Hematopoietic multipotent progenitor cell treated with erythropoietin and hydrocortisone succinate and interleukin-3 and kit ligand, for 17 days (in vitro differentiated cells): ENCODE measurements at regions not wholly inside any gene's neighbourhood (a gene's known extent, or its start where the extent isn't known, plus 50 kb on each side); places are given as distances from the start of the nearest gene placed in this dataset.

Source experiments
- DNase-seq: peaks from one replicate; pipeline ENCODE4 v3.0.0-alpha.2; 2015; ENCODE audit warnings: low spot score

- DNase-seq, result no peak
Observed at GRCh38 chr5:68942169-68942568, 151.6 kb upstream of the SLC30A5 start.

- DNase-seq, result no peak
Observed at GRCh38 chr5:68946728-68947127, 147.1 kb upstream of the SLC30A5 start.

- no peak for DNase-seq
Observed at GRCh38 chr5:68947986-68948385, 145.8 kb upstream of the SLC30A5 start.

- DNase-seq, result no peak
Observed at GRCh38 chr5:68949256-68949655, 144.6 kb upstream of the SLC30A5 start.

DNA sequence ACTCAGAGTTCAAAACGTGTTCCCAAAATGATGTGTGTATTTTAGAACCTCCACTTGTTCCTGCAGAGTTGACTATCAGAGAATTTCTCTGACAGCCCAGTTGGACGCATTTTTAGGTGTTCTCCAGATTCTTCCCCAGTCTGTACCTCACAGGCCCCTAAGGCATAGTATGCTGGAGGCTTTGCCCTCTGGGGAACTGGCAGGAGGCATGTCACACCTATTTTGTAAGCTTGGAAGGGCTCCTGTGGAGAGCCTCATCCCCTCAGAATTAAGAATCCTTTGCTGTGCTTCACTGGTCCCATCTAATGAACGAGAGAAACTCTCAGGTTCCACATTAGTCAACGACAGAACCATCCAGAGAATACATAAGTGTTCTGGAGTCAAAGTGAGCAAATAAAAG is 144.1 kb upstream of the SLC30A5 start:
- DNase-seq, result no peak

DNA sequence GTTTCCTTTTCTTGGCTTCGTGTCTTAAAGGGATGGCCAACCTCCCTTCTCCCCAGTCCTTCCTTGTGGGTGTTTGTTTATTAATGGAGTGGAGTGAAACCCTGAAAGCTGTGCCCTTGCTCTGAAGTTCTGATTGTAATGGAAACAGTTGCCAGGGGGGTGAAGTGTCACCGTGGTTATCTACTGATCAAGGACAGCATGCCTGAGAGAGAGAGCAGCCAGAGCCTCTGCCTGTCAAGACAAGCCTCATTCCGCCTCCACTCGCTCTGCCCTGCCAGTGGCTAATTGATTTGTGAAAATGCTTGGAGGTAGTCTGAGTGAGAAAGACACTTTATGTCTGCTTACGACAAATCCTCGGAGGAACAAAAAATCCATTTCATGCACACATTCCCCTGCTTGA is 143.7 kb upstream of the SLC30A5 start:
- no peak for DNase-seq

- no peak for DNase-seq
Observed at GRCh38 chr5:68950930-68951329, 142.9 kb upstream of the SLC30A5 start.

DNA sequence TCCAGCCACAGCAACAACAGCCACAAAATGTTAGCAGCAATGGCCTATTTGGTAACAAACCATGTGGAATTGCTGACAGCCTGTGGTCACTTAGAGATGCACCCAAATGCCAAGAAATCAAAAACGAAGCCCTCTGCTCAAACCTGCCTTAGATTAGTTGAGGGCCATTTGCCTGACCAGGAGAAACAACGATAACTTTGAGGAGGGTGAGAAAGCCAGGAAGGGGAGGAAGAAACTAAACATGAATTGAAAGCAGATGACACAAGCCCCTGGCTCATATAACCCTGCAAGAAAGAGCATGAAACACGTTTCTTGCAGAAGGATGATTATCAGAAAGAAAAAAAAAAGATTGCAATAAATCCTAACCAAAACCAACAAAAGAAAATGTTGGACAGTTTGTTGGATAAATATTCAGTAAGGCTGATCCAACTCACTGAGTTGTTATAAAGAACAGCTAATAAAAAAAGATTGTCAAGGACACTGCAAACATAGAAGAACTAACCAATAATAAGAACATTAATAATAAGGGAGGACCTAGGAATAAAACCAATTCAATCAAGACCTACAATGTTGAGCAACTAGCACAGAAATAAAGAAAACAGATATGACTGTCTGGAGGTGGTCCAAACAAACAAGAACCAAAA is 140.5 kb upstream of the SLC30A5 start:
- no peak for DNase-seq

- no peak for DNase-seq
Observed at GRCh38 chr5:68953875-68954617, 139.8 kb upstream of the SLC30A5 start.

GRCh38 chr5:68954618-68954910 is 139.2 kb upstream of the SLC30A5 start:
- no peak for DNase-seq

- DNase-seq, result no peak
Observed at GRCh38 chr5:68957591-68957990, 136.2 kb upstream of the SLC30A5 start.

- DNase-seq, result no peak
Observed at GRCh38 chr5:68958428-68958827, 135.4 kb upstream of the SLC30A5 start.

- no peak for DNase-seq
Observed at GRCh38 chr5:68960456-68960855, 133.4 kb upstream of the SLC30A5 start.

DNA sequence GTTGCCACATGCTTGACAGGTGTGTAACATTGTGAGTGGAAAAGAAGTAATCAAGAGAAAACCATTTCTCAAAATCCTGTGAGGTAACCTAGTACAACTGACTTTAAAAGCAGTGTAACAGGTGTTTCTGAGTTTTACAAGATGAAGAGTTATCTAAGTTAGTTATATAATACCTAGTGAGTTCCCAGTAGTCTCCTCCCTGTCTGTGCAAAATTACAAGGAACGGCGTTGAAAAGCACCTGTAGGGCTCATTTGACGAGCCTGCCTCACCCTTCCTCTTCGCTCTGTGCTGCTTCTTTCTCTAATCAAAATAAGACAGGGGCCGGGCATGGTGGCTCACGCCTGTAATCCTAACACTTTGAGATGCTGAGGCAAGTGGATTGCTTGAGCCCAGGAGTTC is 132.9 kb upstream of the SLC30A5 start:
- DNase-seq, result no peak

DNA sequence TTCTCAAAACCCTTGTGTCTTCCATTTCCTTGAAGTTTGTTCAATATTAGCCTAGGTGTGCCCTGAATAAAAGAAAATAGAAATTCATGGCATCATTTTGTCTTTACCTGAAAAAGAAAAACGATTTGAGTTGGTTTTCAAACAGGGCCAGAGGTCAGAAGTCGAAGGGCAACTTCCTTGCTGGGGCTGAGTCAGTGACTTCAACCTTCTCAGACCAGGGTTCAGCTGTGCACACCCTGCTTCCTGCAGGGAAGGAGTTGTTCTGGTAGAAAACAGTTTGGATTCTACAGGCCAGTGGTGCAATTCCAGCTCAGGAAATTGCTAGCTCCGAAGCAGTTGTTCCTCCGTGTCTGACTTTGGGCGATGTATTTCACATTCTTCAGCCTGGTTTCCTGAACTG is 132.1 kb upstream of the SLC30A5 start:
- no peak for DNase-seq

- DNase-seq, result peak; percentile 41
Observed at GRCh38 chr5:68962757-68963484, 130.9 kb upstream of the SLC30A5 start.

GRCh38 chr5:68964679-68965078 is 129.1 kb upstream of the SLC30A5 start:
- no peak for DNase-seq

DNA sequence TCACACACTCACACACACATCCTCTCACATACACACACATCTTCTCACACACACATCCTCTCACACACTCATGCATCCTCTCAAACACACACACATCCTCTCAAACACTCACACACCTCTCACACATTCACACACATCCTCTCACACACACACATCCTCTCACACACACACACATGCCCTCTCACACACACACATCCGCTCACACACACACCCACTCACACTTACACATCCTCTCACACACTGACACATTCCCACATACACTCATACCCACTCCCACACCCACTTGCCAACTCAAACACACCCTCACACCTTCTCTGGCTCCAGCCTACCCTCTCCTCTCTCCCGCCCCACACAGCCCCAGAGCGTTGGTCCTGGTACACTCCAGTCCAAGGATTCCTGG is 127.9 kb upstream of the SLC30A5 start:
- DNase-seq, result no peak

DNA sequence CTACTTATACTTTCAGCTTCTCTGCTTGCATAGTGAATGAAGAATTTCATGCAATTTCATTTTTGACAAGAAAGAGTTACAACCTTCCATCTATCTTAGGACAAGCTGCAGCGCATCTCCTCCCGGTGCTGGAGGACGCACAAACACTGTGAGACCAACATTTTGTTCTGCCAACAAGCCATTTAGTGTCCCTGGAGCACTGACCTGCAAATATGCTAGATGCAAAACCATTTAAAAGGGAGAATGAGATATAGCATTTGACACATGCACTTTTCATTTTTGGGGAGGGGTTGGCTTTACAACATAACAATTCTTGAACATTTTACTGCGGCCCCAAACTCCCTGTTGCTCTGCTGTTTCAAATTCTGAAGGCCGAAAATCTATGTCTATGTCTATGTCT is 127.2 kb upstream of the SLC30A5 start:
- no peak for DNase-seq

DNA sequence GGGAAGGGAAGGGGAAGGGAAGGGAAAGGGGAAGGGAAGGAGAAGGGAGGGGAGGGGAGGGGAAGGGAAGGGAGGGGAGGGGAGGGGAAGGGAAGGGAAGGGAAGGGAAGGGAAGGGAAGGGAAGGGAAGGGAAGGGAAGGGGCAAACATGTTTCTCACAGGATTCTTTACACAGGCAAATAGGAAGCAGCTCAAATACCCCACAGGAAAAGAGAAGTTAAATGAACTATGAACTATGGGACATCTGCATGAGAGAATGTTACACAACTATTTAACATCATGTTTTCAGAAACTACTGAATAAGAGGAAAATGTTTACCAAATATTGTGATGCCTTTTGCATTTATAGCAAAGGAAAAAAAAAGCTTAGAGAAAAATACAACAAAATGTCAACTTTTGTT is 125.4 kb upstream of the SLC30A5 start:
- DNase-seq, result no peak

DNA sequence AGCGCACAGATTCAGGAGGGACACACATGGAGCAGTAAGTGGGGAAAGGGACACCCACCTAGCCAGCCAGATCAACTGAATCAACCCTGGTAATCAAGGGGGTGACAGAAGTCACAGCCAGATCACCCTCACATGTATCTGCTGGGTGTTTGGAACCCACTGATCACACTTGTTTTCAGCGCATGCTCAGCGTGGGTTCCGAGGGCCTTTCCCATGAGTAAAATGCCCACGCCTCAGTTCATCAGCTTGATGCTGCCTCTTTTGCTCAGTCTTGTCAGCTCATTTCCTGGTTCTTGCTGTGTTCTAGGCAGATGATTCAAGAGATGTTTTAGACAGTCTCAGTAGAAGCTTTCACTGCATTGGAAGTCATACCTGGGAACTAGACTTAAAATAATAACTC is 123.2 kb upstream of the SLC30A5 start:
- no peak for DNase-seq

- DNase-seq, result no peak
Observed at GRCh38 chr5:68973696-68974095, 120.1 kb upstream of the SLC30A5 start.

DNA sequence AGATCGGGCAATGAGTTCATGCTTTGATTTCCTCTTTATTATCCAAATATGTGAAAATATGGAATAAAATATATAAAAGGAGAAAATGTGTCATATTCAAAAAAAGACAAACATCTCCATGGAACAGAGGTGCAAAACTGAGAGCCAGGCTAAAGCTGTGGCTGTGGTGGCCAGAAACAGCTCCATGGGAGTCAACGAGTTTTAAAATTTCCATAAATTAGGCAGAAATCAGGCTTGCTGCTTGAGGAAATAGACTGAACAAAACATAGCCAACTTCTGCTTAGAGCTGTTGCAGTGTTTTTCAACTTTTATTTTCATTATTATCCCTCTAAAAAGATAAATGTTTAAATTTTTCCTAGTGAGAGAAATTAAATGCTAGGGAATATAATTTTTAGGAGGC is 110.8 kb upstream of the SLC30A5 start:
- no peak for DNase-seq

DNA sequence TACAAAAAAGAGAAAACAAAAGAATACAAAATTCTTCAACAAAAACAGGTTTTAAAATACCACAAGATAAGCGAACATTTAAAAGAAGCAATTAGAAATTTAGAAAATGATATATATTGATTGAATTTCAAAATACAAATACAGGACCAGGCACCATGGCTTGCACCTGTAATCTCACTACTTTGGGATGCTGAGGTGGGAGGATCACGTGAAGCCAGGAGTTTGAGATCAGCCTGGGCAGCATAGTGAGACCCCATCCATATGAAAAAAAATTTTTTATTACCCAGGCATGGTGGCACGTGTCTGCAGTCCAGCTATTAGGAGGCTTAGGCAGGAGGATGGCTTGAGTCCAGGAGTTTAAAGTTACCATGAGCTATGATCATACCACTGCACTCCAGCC is 109.9 kb upstream of the SLC30A5 start:
- no peak for DNase-seq
